ENCODE measurements at regions not wholly inside any gene's neighbourhood (a gene's known extent, or its start where the extent isn't known, plus 50 kb on each side); places are given as distances from the start of the nearest gene placed in this dataset.

DNA sequence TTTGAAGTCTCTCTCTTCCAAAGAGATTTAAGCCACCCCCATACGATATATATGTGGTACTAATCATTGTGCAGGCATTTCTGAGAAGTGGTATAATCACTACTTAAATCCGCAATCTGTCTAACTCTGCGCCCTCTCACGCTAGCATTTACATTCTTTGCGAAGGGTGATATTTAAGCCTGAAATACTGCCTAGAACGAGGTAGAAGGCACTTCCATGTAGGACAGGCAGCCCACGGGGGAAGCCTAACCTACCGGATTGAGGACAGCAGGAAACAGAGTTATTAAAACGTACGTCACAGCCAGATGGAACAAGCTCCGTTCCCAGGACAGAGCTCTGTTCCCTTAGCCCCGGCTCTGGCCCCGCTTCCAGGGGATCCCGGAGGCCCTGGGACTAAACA, 59.3 kb upstream of the ECHDC3 start:
- intact Hi-C loops (cut with micrococcal nuclease; ENCODE audit: unreplicated experiment), result no loop called here
- ChIA-PET POLR2A (ENCODE audit: unreplicated experiment) (no interaction called here), CTCF (no interaction called here)
- no TSS peak for BruUV-seq (replicated peaks)
- no peaks in the 10 kb centered on the region for H3K9me3 ChIP-seq (ENCODE audit: insufficient read depth, low read depth)
- no peaks in the 10 kb centered on the region for H3K79me2 ChIP-seq (ENCODE audit: low read depth)
- H3K27me3 ChIP-seq (ENCODE audit: insufficient read depth, low read depth), result no peaks in the 10 kb centered on the region
- no peak overlapping the region for H3K27ac ChIP-seq
- H3K36me3 ChIP-seq (ENCODE audit: low read depth), result no peaks in the 10 kb centered on the region
- H3F3A ChIP-seq (ENCODE audit: insufficient read depth, low read depth), result peaks cover 40% of the 10 kb centered on the region
- no peak overlapping the region for H2AFZ ChIP-seq
- TF ChIP-seq EZH2 (IDR thresholded peaks at IDR 0.05; ENCODE audit: low read depth), result no peak
- TF ChIP-seq, protein P1, sequence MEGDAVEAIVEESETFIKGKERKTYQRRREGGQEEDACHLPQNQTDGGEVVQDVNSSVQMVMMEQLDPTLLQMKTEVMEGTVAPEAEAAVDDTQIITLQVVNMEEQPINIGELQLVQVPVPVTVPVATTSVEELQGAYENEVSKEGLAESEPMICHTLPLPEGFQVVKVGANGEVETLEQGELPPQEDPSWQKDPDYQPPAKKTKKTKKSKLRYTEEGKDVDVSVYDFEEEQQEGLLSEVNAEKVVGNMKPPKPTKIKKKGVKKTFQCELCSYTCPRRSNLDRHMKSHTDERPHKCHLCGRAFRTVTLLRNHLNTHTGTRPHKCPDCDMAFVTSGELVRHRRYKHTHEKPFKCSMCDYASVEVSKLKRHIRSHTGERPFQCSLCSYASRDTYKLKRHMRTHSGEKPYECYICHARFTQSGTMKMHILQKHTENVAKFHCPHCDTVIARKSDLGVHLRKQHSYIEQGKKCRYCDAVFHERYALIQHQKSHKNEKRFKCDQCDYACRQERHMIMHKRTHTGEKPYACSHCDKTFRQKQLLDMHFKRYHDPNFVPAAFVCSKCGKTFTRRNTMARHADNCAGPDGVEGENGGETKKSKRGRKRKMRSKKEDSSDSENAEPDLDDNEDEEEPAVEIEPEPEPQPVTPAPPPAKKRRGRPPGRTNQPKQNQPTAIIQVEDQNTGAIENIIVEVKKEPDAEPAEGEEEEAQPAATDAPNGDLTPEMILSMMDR (conservative IDR thresholded peaks at IDR 0.05), result no peak
- no peaks in the 10 kb centered on the region for H3K9me2 ChIP-seq (ENCODE audit: insufficient read depth)
- H4K20me1 ChIP-seq (ENCODE audit: insufficient read depth), result no peaks in the 10 kb centered on the region
- no peak for DNase-seq
- H3K4me3 ChIP-seq, result no peak overlapping the region
- peaks cover 41% of the 10 kb centered on the region for H3K4me1 ChIP-seq (replicated peaks; ENCODE audit: insufficient read depth)
- H3K4me2 ChIP-seq, result no peak overlapping the region

DNA sequence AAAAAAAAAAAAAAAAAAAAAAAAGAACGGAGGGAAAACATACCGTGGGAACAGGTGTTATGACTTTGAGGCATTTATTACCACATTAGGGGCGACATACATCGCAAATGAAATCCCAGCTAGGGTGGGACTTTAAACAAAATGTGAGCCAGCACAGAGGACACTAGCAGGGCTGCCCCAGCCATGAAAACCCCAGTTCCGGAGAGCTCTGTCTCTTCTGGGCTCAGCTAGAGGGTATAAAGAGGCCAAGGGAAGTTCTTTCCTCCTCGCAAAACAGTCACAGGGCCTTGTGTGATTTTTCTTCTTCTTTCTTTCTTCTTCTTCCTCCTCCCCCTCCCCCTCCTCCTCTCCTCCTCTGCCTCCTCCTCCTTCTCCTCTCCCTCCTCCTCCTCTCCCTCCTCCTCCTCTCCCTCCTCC, 59.9 kb upstream of the ECHDC3 start:
- H3K9me3 ChIP-seq (ENCODE audit: insufficient read depth, low read depth), result no peaks in the 10 kb centered on the region
- no peaks in the 10 kb centered on the region for H3K27me3 ChIP-seq (ENCODE audit: insufficient read depth, low read depth)
- no peaks in the 10 kb centered on the region for H3K79me2 ChIP-seq (ENCODE audit: low read depth)
- BruUV-seq (replicated peaks), result no TSS peak
- no peak for DNase-seq
- peaks cover 36% of the 10 kb centered on the region for H3K4me1 ChIP-seq (replicated peaks; ENCODE audit: insufficient read depth)
- H3K36me3 ChIP-seq (ENCODE audit: low read depth), result no peaks in the 10 kb centered on the region
- intact Hi-C loops (cut with micrococcal nuclease; ENCODE audit: unreplicated experiment), result no loop called here
- H3K4me3 ChIP-seq, result no peak overlapping the region
- no peak overlapping the region for H3K27ac ChIP-seq
- H3K4me2 ChIP-seq, result no peak overlapping the region
- H4K20me1 ChIP-seq (ENCODE audit: insufficient read depth), result no peaks in the 10 kb centered on the region
- no peak overlapping the region for H2AFZ ChIP-seq
- ChIA-PET CTCF (no interaction called here), POLR2A (ENCODE audit: unreplicated experiment) (no interaction called here)
- TF ChIP-seq, protein P1 (conservative IDR thresholded peaks at IDR 0.05), result no peak
- TF ChIP-seq EZH2 (IDR thresholded peaks at IDR 0.05; ENCODE audit: low read depth), result no peak
- no peaks in the 10 kb centered on the region for H3K9me2 ChIP-seq (ENCODE audit: insufficient read depth)
- peaks cover 34% of the 10 kb centered on the region for H3F3A ChIP-seq (ENCODE audit: insufficient read depth, low read depth)

DNA sequence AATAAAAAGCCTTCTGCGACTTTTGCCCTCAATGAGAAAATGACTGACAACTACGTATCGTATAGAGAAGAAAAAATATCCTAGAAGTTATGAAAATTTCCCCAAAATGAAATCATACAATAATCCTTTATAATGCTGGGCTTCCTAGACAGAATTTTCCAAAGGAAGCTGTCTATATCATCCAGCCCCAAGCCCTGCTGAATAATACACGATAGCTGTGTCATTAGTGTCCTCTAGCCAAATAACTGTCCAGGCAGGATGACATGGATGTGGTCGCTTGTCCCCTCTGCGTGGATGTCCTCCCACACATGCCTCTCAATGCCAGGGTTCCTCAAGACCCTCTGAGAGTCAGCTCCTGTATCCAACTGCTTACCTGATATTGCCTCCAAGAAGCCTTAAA, 61.7 kb upstream of the ECHDC3 start:
- Histone ChIP-seq H3K27ac (no peak overlapping the region), H3K4me2 (no peak overlapping the region), H3K36me3 (ENCODE audit: low read depth) (no peaks in the 10 kb centered on the region), H2AFZ (no peak overlapping the region), H3K27me3 (ENCODE audit: insufficient read depth, low read depth) (no peaks in the 10 kb centered on the region), H3F3A (ENCODE audit: insufficient read depth, low read depth) (peaks cover 17% of the 10 kb centered on the region), H3K79me2 (ENCODE audit: low read depth) (no peaks in the 10 kb centered on the region), H4K20me1 (ENCODE audit: insufficient read depth) (no peaks in the 10 kb centered on the region), H3K4me3 (no peak overlapping the region), H3K9me3 (ENCODE audit: insufficient read depth, low read depth) (no peaks in the 10 kb centered on the region), H3K9me2 (ENCODE audit: insufficient read depth) (no peaks in the 10 kb centered on the region), H3K4me1 (replicated peaks; ENCODE audit: insufficient read depth) (peaks cover 19% of the 10 kb centered on the region)
- DNase-seq, result no peak
- no TSS peak for BruUV-seq (replicated peaks)
- CTCF ChIA-PET, result no interaction called here
- POLR2A ChIA-PET (ENCODE audit: unreplicated experiment), result no interaction called here
- TF ChIP-seq, protein P1 (conservative IDR thresholded peaks at IDR 0.05), result no peak
- TF ChIP-seq EZH2 (IDR thresholded peaks at IDR 0.05; ENCODE audit: low read depth), result no peak
- intact Hi-C loops (cut with micrococcal nuclease; ENCODE audit: unreplicated experiment), result no loop called here
